ENCODE measurements at regions not wholly inside any gene's neighbourhood (a gene's known extent, or its start where the extent isn't known, plus 50 kb on each side); places are given as distances from the start of the nearest gene placed in this dataset.

GRCh38 chr5:60257596-60258271, 364.2 kb upstream of the PDE4D start:
- TF ChIP-seq POLR2A (IDR thresholded peaks at IDR 0.05), result no peak
- no peak for TF ChIP-seq CTCF (IDR thresholded peaks at IDR 0.05)
- TF ChIP-seq POLR2AphosphoS5 (IDR thresholded peaks at IDR 0.05; ENCODE audit: insufficient read depth in 1 of 2, low read depth in 1 of 2), result no peak
